GM21825 (cell line): ENCODE measurements at regions not wholly inside any gene's neighbourhood (a gene's known extent, or its start where the extent isn't known, plus 50 kb on each side); places are given as distances from the start of the nearest gene placed in this dataset.

Experiments used
- ATAC-seq: cut with Tn5 transposase; IDR thresholded peaks from one replicate; pipeline ENCODE4 v1.9.1; 2021; ENCODE audit warnings: mild to moderate bottlenecking, moderate library complexity; ENCODE audit not compliant: unreplicated experiment

DNA sequence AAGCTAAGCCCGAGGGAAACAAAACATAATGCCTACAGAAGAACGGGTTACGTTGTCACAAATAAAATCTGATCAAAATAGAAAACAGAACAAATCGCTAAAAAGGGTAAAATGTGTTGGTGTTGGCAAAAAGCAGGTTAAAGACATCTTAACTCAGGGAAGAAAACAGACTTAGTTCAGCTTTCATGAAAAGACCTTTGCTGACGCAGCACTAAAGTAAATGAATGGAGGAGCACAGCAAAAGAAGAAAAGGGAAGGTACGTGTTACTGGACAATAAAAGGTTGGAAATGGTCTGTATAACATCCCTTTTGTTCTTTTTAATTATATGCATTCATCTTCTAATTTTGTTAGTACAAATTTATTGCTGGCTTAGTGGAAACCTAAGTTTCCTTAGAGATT is 117.4 kb upstream of the DSEL start:
- no peak for ATAC-seq

GRCh38 chr18:67621906-67622305 is 105.4 kb upstream of the DSEL start:
- ATAC-seq: no peak

- ATAC-seq: no peak
Observed at GRCh38 chr18:67621049-67621713, 104.7 kb upstream of the DSEL start.

- no peak for ATAC-seq
Observed at GRCh38 chr18:67618061-67618460, 101.5 kb upstream of the DSEL start.

DNA sequence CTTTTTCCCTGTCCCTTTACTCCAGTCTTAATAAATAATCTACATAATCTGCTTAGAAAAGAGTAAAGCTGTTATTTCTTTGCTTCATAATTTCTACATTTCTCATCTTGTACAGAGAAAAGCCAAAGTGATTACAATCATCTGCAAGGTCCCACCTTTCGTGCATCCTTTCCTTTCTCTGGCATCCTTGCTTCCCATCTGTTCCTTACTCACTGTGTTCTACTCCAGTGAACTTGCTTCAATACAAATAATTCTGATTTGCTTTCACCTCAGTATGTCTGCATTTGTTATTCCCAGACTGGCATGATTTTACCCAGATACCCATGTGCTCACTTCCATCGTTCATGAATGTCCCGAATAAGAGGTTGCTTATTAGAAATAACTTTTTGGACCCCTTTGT is 99.4 kb upstream of the DSEL start:
- no peak for ATAC-seq

DNA sequence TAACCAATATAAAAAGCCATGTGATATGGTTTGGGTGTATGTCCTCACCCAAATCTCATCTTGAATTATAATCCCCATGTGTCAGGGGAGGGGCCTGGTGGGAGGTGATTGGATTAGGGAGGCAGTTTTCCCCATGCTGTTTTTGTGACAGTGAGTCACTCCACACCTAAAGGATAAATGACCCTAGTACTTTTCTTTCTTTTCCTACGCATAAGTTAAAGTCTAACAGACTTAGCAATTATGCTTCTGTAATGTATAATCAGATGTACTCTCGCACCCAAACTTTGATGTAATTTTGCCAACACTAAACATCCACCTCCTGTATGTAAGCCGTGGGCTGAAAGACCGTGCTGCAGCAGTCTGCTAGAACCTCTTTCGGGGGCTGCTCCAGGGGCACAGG is 97.2 kb upstream of the DSEL start:
- ATAC-seq: no peak

GRCh38 chr18:67612281-67612680 is 95.8 kb upstream of the DSEL start:
- ATAC-seq: no peak

GRCh38 chr18:67608615-67609273 is 92.2 kb upstream of the DSEL start:
- ATAC-seq: no peak

- no peak for ATAC-seq
Observed at GRCh38 chr18:67608191-67608590, 91.7 kb upstream of the DSEL start.

DNA sequence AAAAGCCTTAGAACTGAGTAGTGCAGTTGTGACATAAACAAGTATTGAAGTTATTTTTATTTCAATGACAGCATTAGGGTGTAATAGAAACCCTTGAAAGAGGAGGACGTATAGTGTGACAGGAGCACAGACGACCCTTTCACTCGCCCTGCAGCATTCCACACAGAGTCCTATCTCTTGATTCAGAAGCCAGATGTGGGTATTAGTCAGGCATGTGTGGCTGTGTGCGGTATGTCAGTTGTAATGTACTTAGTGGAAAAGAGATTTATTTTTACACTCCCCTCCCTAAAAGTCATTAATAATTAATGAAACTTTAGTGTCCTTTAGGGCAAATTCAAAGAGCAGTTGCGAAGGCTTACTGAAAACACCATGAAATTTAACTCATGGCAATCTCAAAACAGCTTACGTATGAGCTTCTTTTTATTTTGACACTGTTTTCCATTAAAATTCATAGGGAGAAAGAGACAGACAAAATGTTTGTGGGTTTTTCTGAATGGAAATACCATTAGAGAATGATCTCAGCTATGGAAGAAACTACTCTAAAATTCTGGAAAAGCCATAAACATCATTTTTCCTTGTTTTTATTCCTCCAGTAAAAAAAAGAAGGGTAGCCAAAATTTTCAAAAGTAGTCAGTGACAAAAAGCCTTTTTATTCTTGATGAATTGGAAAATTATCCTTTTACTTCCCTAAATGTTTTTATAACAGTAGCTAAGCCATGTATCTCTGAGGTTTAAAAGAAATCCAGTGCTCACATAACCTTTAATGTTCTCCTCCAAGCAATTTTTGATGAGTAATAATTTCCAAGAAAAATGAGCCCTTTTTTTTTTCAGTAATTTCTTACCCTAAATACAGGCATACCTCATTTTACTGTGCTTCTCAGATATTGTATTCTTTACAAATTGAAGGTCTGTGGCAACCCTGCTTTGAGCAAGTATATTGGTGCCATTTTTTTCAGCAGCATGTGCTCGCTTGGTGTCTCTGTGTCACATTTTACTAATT is 84.0 kb upstream of the DSEL start:
- no peak for ATAC-seq

DNA sequence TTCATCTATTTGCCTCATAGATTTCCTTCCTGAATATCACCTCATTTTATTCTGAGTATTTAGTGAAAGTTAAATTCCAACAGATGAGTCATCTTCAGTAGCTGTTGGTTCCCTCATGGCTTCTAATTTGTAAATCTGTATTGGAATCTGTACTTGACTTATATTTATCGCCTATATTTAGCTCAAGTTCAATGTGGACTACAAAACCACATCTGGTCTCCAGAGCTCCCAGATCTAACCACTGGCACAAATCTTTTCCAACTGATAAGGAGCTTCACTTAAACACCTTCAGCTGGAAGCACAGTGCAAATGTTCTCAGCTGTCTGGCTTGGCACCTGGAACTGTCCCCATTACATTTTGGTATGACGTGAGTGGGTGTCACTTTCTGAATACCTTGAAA is 82.8 kb upstream of the DSEL start:
- no peak for ATAC-seq

- ATAC-seq: no peak
Observed at GRCh38 chr18:67597759-67598158, 81.2 kb upstream of the DSEL start.

- no peak for ATAC-seq
Observed at GRCh38 chr18:67596003-67596402, 79.5 kb upstream of the DSEL start.

GRCh38 chr18:67590571-67591141 is 74.1 kb upstream of the DSEL start:
- no peak for ATAC-seq

- no peak for ATAC-seq
Observed at GRCh38 chr18:67589325-67589724, 72.8 kb upstream of the DSEL start.

DNA sequence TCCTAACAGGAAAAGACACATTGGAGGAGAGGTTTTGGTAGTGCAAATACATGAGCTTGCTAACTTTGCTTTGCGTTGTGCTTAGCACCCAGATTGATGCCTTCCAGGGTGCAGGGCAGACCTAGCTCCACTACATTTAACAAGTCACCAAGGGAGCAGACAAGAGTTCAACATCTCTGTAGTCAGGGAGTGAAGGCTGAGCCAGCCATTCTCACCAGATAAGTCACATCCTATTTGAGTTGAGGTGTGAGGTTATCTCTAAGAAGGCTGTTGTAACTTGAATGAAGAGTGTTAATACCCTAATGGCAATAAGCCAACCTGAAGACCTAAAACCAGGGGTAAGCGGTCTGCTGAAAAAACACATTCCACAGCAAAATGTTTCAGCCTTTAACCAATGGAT is 69.6 kb upstream of the DSEL start:
- no peak for ATAC-seq

DNA sequence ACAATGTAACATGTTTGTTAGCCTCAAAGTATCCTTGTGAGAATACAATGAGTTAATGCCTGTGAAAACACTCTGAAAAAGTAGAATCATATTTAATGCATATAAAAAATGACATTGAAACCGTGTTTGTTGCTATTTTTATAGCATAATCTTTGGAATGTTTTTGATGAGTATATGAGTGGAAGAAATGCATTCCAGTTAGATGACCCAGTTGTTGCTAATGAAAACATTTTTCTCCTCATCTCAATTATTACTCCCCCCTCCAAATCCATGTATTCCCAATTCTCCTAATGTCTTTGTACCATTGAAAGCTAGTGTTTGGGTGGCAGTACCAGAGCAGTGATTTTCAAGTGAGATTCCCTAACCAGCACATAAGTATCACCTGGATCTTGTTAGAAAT is 67.1 kb upstream of the DSEL start:
- ATAC-seq: no peak

- no peak for ATAC-seq
Observed at GRCh38 chr18:67582488-67582887, 66.0 kb upstream of the DSEL start.

GRCh38 chr18:67581178-67581577 is 64.7 kb upstream of the DSEL start:
- no peak for ATAC-seq

GRCh38 chr18:67577386-67577785 is 60.9 kb upstream of the DSEL start:
- no peak for ATAC-seq

DNA sequence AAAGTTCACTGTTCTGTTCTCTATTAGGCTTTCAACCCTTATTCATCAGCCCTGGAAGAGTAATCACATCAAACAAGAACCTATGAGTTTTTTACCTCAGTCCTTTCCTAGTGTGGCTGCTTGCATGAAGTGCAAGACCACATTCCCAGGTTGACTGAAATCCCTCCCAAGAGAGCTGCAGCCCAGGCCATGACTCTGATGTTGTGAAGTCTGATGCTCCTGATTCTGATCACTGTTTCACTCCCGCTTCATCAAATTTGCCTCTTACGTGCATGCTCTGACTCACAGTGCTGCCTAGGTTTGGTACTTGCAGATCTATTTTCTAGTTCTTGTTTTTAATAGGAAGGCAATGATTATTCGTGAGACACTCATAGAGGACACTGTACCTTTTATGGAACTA is 58.2 kb upstream of the DSEL start:
- no peak for ATAC-seq
